HFF-Myc (cell line): ENCODE measurements at regions not wholly inside any gene's neighbourhood (a gene's known extent, or its start where the extent isn't known, plus 50 kb on each side); places are given as distances from the start of the nearest gene placed in this dataset.

ENCODE experiments used
- DNase-seq: peaks from one replicate; pipeline ENCODE4 v3.0.0-alpha.2; 2011; ENCODE audit warnings: low read depth; ENCODE audit errors: extremely low read depth
- H3K4me3 ChIP-seq: replicated peaks from 2 replicates; pipeline ENCODE4 v1.5.1; 2011; ENCODE audit warnings: low read depth, mild to moderate bottlenecking, control low read depth, low read length
- TF ChIP-seq, protein P1 (sequence below): IDR thresholded peaks from 2 replicates; pipeline ENCODE4 v1.5.1; 2012; ENCODE audit warnings: mild to moderate bottlenecking, low read depth, low read length, control low read depth; ENCODE audit errors: missing control alignments

DNA sequence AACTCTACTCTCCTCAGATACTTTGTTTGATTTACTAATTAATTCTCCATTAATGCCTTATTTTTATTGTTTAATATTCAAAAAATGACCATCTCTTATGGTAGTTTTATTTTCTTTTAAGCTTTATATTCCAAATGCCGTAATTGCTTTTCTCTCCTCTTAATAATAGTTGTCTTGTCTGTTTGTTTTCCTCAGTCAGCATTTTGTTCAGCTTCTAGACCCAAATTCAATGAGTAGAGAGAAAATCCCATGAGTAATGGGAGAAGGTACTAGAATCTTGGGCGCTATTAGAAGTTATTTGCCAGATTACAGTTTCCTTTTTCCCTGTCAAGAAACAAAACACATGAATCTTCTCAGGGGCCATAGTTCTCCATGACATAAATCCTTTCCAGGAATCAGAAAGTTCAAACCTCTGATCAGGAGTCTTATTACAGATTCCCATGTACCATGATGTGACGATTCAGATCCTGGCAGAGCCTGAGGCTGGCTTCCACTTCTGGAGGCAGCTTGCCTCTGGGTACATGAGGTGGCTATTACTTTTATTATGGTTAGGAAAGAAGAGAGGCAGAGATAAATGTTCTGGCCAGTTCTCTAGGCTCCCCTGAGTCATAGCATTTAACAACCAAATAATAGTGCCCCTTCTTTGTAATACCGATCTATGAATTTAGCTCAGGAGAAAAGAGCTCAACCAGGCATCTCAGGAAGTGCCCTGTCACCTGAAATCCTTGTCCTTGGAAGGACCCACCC lies 485.1 kb upstream of the SETBP1 start:
- DNase-seq = no peak
- TF ChIP-seq, protein P1, sequence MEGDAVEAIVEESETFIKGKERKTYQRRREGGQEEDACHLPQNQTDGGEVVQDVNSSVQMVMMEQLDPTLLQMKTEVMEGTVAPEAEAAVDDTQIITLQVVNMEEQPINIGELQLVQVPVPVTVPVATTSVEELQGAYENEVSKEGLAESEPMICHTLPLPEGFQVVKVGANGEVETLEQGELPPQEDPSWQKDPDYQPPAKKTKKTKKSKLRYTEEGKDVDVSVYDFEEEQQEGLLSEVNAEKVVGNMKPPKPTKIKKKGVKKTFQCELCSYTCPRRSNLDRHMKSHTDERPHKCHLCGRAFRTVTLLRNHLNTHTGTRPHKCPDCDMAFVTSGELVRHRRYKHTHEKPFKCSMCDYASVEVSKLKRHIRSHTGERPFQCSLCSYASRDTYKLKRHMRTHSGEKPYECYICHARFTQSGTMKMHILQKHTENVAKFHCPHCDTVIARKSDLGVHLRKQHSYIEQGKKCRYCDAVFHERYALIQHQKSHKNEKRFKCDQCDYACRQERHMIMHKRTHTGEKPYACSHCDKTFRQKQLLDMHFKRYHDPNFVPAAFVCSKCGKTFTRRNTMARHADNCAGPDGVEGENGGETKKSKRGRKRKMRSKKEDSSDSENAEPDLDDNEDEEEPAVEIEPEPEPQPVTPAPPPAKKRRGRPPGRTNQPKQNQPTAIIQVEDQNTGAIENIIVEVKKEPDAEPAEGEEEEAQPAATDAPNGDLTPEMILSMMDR = no peak
- H3K4me3 ChIP-seq = no peak overlapping the region

DNA sequence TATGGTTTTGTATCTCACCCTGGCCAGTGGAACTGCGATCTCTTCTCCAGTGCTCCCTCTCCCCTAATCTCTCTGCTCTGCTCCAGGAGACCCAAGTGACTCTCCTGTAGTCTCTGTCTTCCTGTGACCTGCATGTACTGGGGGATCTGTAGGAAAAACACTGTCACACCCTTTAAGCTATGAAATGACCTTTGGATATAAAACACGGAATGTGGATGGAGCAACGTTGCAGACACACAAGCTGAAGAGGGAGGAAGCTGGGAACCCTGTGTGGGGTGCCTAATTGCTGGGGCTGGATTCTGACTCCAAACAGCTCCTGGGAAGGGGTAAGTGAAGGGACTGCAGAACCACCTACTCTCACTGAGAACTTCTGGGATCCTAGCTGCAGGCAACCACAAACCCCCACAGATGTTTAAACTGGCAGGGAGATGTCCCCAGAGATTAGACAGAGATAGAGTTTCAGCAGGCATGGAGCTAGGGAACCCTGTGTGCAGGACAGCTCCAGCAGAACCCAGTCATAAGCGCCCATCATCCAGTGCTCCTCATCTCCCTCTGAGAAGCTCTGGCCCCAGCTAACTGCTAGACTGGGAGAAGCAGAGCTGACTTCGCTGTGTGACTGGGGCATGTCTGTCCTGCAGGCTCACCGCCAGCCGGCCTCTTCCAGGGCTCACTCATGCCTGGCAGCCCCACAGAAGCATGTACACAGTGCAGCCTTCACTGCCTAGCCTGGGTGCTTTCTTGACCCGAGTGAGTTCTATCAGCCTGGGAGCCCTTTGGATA lies 482.7 kb upstream of the SETBP1 start:
- DNase-seq = no peak
- TF ChIP-seq, protein P1 = no peak
- no peak overlapping the region for H3K4me3 ChIP-seq

DNA sequence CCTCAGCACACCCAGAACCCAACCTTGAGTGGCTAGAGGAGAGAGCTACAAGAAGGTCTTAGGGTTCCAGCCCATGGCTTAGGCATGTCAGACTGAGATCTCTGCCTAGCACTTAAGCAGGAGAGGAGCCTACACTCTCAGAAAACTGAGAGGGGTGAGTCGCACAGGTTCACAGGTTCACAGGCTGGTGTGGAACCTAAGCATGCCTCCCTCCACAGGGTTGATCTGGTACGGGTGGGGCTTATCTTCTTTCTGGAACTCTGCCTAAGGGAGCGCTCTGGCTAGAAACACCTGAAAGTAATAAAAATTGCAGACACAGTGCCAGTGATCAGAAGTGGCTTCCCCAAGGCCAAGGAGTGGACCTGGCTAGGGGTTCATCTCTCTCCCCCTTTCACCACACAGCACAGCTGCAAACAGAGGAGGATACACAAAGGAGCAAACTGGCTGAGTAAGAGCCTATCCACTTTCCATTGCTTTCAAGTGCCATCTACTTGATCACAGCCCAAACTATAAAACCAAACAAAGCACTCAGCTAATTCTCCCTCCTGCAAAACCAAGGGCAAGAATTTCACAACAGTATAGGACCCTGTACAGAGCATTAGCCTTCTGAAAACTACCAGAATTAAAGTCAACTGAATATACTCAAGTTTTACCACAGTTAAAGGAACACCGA lies 481.9 kb upstream of the SETBP1 start:
- no peak for DNase-seq
- H3K4me3 ChIP-seq = no peak overlapping the region
- TF ChIP-seq, protein P1 = no peak

DNA sequence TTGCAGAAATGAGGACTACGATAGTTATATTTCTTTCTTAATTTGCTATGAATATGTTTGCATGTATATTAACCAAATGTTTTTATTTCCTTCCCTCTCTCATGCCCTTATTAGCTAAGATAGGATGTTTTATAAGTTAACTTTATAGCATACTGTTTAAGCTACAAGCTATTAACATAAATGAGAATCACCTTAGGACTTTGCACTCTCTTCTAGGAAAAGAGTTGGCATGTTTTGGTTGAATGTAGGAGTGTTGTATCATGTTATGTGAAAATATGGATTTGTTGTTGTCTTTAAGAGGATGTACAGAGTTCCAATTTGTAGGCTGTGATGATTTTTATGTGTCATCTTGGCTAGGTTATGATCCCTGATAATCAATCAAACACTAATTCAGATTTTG lies 467.4 kb upstream of the SETBP1 start:
- no peak overlapping the region for H3K4me3 ChIP-seq
- DNase-seq = no peak
- TF ChIP-seq, protein P1 = no peak

DNA sequence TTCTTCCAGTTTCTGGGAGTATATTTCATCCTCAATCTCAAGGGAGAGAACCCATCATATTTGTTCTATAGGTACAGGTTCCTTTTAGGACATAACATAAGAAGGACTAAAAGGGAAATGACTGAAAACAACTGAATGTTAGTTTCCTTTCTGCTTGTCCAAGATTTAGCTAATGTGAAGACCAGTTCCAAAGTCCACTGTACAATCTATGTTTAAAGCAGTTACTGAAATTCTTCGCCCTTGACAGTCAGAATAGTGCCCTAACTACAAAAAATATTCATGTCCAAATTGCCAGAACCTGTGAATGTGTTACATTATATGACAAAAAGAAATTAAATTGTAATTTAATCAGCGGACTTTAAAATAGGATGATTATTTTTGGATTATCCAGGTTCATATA lies 466.3 kb upstream of the SETBP1 start:
- TF ChIP-seq, protein P1 = no peak
- no peak for DNase-seq
- no peak overlapping the region for H3K4me3 ChIP-seq

DNA sequence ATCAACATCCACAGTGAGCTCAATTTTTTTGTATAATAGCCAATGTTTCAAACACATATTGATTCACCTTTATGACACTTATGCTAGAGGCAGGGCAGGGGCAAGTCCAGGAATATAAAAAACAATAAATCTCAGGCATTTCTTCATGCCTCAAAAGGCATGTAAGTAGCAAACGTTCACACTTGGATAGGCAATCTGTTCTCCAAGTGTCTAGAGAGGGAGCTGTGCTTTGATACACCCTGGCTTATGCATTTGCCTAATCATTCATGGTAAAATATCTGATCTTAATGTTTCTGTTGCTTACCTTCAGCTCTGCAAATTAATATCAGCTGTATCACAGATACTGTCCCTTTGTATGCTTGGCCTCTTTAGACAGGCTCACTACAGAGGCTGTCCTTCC lies 464.5 kb upstream of the SETBP1 start:
- no peak overlapping the region for H3K4me3 ChIP-seq
- TF ChIP-seq, protein P1 = no peak
- no peak for DNase-seq
